ENCODE measurements at regions not wholly inside any gene's neighbourhood (a gene's known extent, or its start where the extent isn't known, plus 50 kb on each side); places are given as distances from the start of the nearest gene placed in this dataset.
"Not testable (repeated sequence)": the region's sequence is repeated elsewhere in the genome, so short reads cannot be mapped to it uniquely, and the experiment has no call there.

DNA sequence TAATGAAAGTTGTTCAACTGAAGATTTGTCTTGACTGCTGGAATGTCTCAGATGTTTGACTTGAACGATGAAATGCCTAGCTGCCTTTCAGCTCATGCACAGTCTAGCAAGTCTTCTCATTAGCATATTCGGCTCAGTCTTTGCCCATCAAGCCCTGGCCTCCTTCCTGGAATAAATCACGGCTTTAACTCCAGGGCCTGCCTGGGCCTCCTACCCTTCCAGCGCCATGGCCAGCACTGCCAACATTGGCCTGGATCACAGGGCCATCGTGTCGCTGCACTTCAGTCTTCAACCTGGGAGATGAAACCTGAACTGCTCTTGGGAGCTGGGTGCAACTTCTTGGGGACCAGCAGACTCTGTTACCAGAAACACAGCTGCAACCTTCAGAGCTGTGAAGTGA, 126.7 kb upstream of the TMEM260 start:
- Mint-ChIP-seq H3K27me3 (peaks cover 3% of the 10 kb centered on the region), H3K4me1 (ENCODE audit: low read depth) (no peaks in the 10 kb centered on the region), H3K9me3 (peaks cover 42% of the 10 kb centered on the region), H3K36me3 (ENCODE audit: low read depth) (no peaks in the 10 kb centered on the region), H3K4me3 (no peak overlapping the region), H3K27ac (no peak overlapping the region)
- intact Hi-C loops (cut with micrococcal nuclease) = no loop called here

DNA sequence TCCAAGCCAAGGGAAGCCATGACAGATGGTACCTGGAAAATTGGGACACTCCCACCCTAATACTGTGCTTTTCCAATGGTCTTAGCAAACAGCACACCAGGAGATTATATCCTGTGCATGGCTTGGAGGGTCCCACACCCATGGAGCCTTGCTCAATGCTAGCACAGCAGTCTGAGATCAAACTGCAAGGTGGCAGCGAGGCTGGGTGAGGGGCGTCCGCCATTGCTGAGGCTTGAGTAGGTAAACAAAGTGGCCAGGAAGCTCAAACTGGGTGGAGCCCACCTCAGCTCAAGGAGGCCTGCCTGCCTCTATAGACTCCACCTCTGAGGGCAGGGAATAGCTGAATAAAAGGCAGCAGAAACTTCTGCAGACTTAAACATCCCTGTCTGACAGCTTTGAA, 124.9 kb upstream of the TMEM260 start:
- H3K27me3 Mint-ChIP-seq; H3K36me3 Mint-ChIP-seq (ENCODE audit: low read depth); intact Hi-C loops (cut with micrococcal nuclease); H3K4me3 Mint-ChIP-seq; H3K27ac Mint-ChIP-seq; H3K4me1 Mint-ChIP-seq (ENCODE audit: low read depth): not testable (repeated sequence)
- peaks cover 26% of the 10 kb centered on the region for H3K9me3 Mint-ChIP-seq

DNA sequence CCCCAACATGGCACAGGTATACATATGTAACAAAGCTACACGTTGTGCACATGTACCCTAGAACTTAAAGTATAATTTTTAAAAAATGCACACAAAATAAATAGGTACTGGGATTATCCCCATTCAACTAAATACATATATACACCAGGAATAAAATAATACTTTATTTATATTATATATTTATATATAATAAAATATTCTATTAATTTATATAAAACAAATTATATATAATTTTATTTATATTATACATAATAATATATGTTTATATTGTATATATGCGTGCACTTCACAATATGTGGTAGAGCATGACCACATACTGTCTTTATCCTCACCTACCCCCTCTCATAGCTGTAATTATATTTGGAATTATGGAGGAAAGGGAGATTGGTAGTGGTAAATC, 119.1 kb upstream of the TMEM260 start:
- Mint-ChIP-seq H3K4me1 (ENCODE audit: low read depth) (no peaks in the 10 kb centered on the region), H3K9me3 (peaks cover 23% of the 10 kb centered on the region), H3K27ac (no peak overlapping the region), H3K27me3 (peaks cover 8% of the 10 kb centered on the region), H3K4me3 (no peak overlapping the region), H3K36me3 (ENCODE audit: low read depth) (no peaks in the 10 kb centered on the region)
- intact Hi-C loops (cut with micrococcal nuclease) = no loop called here

DNA sequence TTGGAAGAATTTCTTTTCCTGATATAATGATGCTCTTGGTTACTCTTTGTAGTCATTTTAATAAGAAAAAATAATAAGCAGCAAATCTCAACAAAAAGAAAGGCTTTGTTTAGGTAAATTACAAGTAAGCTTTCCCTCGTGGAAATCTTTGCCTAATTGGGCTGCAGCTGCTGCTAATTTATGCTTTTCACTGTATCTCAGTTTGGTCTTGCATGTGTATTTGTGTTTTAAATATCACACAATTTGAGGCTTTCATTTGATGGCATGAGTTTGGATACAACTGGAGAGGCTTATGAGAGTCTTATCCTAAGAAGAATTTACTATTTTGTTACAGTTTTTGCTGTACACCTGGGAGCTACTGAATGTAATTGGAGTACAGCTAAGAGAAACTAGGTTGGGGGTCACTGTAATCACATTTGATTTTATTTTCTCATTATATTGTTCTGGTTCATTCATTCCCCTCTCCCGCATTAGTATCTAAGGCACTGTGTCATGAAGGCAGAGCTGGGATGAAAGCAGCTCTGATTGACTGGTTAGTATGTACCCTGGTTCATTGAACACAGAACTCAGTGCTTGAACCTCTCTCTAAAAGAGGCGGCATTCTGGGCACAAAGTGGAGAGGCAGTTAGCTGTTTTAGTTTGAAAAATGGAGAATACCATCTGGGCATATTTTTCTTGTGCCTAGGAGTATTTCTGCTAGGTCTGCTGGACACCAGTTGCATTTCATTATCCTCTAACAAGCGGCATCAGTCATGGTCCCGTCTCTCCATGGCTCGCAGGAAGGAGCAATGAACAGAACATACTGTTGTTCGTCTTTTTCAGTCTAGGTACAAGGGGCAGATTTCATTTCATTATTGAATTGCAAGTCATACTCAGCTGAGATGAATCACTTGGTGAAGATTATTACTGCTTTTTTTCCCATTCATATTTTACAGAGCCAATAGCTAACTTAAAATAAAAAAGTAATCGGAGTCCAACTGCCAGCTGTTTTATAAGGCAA, 118.0 kb upstream of the TMEM260 start:
- no peaks in the 10 kb centered on the region for H3K36me3 Mint-ChIP-seq (ENCODE audit: low read depth)
- H3K4me3 Mint-ChIP-seq = no peak overlapping the region
- peaks cover 12% of the 10 kb centered on the region for H3K9me3 Mint-ChIP-seq
- H3K27me3 Mint-ChIP-seq = peaks cover 10% of the 10 kb centered on the region
- intact Hi-C loops (cut with micrococcal nuclease) = no loop called here
- no peaks in the 10 kb centered on the region for H3K4me1 Mint-ChIP-seq (ENCODE audit: low read depth)
- H3K27ac Mint-ChIP-seq = no peak overlapping the region

DNA sequence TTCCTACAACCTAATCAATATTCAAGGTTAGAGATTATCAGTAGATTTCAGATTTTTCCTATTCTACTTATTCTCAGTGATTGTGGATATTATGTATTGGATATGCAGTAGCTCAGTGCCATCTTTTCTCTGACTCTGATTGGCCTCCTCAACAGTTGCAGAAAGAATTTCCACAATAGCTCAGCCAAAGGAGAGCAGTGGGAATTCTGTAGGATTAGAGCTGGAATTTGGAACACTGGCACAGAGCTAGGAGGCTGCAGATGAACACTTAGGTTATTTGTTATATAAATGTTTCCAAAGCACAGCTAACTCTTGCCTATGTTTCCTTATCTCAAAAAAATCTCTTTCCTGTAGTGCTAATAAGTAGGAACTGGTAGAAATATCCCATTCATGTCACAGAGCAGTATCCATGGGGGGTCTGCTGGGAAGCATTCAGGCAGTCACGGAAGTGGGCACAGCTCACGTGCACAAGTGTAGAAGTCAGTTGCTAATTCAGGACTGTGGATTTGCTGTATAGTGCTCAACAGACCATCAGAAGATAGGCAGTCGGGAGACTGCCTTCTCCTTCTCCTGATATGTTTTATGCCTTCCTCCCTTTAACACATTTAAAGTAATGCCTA, 116.2 kb upstream of the TMEM260 start:
- Mint-ChIP-seq H3K36me3 (ENCODE audit: low read depth) (no peaks in the 10 kb centered on the region), H3K4me1 (ENCODE audit: low read depth) (no peaks in the 10 kb centered on the region), H3K27ac (no peak overlapping the region), H3K27me3 (peaks cover 13% of the 10 kb centered on the region), H3K9me3 (no peaks in the 10 kb centered on the region), H3K4me3 (no peak overlapping the region)
- intact Hi-C loops (cut with micrococcal nuclease) = no loop called here

DNA sequence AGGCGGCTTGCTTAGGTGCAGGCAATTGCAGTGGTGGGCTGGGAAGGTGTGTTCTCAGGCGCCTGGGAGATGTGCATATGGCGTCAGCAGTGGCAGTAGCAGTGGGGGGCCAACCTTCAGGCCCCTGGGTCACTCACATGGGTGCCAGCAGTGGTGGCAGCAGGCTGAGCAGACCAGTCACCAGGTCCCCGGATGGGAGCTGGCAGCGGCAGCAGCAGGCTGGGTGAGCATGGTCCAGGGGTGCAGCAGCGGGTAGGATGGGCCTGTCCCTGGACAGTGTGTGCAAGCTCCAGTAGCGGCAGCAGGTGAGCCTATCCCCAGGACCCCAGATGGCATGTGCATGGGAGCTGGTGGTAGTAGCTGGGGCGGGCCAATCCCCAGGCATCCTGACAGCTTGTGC, 108.5 kb upstream of the TMEM260 start:
- no peak overlapping the region for H3K27ac Mint-ChIP-seq
- no peaks in the 10 kb centered on the region for H3K9me3 Mint-ChIP-seq
- H3K4me1 Mint-ChIP-seq (ENCODE audit: low read depth) = no peaks in the 10 kb centered on the region
- no peak overlapping the region for H3K4me3 Mint-ChIP-seq
- H3K36me3 Mint-ChIP-seq (ENCODE audit: low read depth) = no peaks in the 10 kb centered on the region
- intact Hi-C loops (cut with micrococcal nuclease) = loop anchor here (5.0 kb wide), 1 partner anchor 764 kb away; no protein-coding TSS in a partner anchor
- H3K27me3 Mint-ChIP-seq = peaks cover 9% of the 10 kb centered on the region

DNA sequence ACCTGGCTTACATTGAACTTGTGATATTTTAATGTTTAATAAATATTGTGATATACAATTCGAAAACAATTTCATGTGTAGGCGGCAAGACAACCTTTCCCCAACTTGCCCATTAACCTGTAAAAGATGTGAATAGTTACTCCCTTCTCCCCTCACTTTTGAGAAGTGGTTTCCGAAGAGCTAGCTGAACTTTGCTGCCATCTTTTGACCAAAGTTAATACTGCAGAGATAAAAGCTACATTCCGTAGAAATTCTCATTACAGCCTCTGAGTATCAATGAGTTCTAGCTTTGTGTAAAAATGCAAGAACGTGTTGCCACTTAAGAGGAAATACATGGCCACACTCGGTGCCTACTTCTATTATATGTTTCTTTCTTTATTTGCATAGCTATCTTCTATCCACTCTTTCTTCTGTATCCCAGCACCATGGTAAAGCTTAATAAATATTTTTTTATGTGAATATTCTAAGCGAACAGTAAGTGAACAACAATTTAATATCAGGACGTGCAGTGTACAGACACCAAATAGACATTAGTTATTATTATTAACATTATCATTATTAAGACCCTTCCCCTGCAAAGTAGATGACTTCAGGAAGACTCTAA, 105.1 kb upstream of the TMEM260 start:
- Mint-ChIP-seq H3K9me3 (no peaks in the 10 kb centered on the region), H3K36me3 (ENCODE audit: low read depth) (no peaks in the 10 kb centered on the region), H3K4me1 (ENCODE audit: low read depth) (no peaks in the 10 kb centered on the region), H3K4me3 (no peak overlapping the region), H3K27me3 (peaks cover 3% of the 10 kb centered on the region), H3K27ac (no peak overlapping the region)
- intact Hi-C loops (cut with micrococcal nuclease) = loop anchor here (5.0 kb wide), 1 partner anchor 767 kb away; no protein-coding TSS in a partner anchor

DNA sequence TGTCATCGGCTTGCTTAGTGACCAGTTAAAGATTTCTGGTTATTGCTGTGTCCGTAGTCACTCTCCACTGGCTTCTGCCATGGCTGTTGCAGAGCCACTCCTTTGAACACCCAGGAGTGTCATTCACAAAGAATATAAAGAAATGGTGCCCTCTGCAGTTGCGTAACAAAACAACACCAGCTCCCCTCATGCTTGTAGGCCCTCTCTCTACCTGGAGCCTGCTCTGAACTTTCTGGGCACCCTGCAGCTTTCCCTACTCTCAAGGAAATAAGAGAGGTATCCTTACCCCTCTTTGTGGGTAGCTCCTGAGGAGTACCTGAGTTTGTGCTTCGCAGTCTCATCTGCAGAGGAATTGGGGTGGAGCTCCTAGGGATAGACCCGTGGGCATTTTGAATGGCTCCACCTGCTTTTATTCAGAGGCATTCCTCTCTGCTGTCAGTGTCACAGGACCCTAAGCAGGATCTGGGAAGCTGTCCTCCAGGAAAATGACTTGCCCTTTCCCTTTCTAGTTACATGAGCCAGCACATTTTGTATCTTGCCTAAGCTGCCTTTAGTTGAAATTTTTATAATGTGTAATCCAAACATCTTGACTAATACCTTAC, 97.2 kb upstream of the TMEM260 start:
- H3K27me3 Mint-ChIP-seq = no peaks in the 10 kb centered on the region
- intact Hi-C loops (cut with micrococcal nuclease) = no loop called here
- no peak overlapping the region for H3K27ac Mint-ChIP-seq
- H3K4me3 Mint-ChIP-seq = no peak overlapping the region
- no peaks in the 10 kb centered on the region for H3K36me3 Mint-ChIP-seq (ENCODE audit: low read depth)
- H3K9me3 Mint-ChIP-seq = no peaks in the 10 kb centered on the region
- H3K4me1 Mint-ChIP-seq (ENCODE audit: low read depth) = no peaks in the 10 kb centered on the region

DNA sequence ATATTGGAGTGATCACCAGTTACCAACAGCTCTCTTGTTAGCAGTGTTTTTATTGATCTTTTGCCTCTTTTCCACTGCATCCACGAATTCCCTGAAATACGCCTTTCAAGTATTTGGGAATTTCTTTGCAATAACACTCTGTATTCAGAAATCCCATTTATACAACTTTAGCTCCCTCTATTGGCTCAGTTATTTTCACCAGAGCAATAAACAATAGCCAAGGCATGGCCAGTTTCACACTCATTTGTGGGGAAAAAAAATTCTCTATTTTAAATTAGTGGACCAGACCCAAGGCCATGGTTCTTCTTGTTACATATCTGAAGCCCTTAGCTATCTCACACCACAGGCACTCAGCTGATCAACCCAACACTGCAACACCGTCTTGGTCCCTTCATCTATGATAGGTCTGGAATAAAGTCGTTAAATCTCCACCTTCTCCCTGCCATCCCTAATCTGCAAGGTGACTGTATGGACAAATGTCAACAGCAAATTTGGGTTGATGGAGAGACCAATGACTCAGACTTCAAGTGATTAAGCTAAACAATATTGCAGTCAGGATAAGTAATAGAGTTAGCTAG, 92.4 kb upstream of the TMEM260 start:
- H3K9me3 Mint-ChIP-seq = no peaks in the 10 kb centered on the region
- H3K27me3 Mint-ChIP-seq = no peaks in the 10 kb centered on the region
- peaks cover 5% of the 10 kb centered on the region for H3K4me1 Mint-ChIP-seq (ENCODE audit: low read depth)
- intact Hi-C loops (cut with micrococcal nuclease) = no loop called here
- H3K27ac Mint-ChIP-seq = no peak overlapping the region
- H3K36me3 Mint-ChIP-seq (ENCODE audit: low read depth) = no peaks in the 10 kb centered on the region
- no peak overlapping the region for H3K4me3 Mint-ChIP-seq

DNA sequence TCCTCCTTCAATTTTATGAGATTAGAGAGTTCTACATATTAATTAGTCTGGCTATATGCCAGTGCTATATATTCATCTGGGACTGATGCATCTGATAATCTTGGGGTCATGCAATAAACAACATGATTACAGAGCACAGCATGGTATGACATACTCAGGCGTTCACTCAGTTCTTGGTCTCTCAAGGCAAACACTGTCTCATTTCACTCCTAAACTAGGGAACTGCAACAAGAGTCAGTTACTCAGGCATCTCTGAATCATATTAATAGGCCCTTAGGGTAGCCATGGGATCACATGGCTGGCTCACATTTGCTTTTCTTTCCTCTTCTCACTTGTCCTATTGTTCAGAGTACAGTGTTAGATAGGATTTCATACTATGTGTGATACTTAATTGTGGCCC, 91.8 kb upstream of the TMEM260 start:
- Mint-ChIP-seq H3K9me3 (no peaks in the 10 kb centered on the region), H3K4me1 (ENCODE audit: low read depth) (peaks cover 5% of the 10 kb centered on the region), H3K36me3 (ENCODE audit: low read depth) (no peaks in the 10 kb centered on the region), H3K27me3 (no peaks in the 10 kb centered on the region), H3K4me3 (no peak overlapping the region), H3K27ac (no peak overlapping the region)
- intact Hi-C loops (cut with micrococcal nuclease) = no loop called here

DNA sequence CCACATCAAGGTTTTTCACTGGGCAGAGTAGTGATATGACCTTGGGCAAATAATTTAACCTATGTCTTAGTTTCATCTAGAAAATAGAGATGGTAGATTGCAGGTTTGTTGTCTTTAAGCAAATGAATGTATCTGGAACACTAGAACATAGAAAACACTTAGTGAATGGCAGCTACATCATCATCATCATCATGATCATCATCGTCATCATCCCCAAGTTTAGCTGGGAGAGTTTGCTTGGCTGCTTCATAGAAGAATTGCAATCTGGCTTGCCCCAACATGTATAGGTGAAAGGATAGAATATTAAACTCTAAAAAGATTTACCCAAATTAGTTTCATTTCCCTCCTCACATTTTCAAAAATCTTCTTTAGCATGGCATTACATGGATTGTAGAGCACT, 91.3 kb upstream of the TMEM260 start:
- no peaks in the 10 kb centered on the region for H3K9me3 Mint-ChIP-seq
- intact Hi-C loops (cut with micrococcal nuclease) = no loop called here
- no peak overlapping the region for H3K4me3 Mint-ChIP-seq
- H3K36me3 Mint-ChIP-seq (ENCODE audit: low read depth) = no peaks in the 10 kb centered on the region
- H3K27ac Mint-ChIP-seq = no peak overlapping the region
- peaks cover 5% of the 10 kb centered on the region for H3K4me1 Mint-ChIP-seq (ENCODE audit: low read depth)
- H3K27me3 Mint-ChIP-seq = peaks cover 1% of the 10 kb centered on the region

DNA sequence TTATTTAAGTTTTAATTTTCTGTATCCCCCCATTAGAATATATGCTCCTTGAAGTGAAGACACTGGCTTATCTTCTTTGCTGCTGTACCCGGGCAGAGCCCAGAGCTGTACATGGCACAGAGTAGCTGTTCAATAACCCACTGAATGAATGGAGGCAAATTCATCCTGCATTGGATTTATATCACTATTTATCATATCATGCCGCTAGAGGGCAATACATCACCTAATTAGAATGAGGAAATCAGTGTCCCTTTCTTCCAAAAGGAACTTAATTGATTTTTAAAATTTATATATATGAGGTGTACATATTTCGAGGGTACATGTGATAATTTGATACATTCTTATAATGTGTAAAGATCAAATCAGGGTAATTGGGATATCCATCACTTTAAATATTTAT, 89.2 kb upstream of the TMEM260 start:
- Mint-ChIP-seq H3K9me3 (no peaks in the 10 kb centered on the region), H3K27ac (no peak overlapping the region), H3K36me3 (ENCODE audit: low read depth) (no peaks in the 10 kb centered on the region), H3K4me1 (ENCODE audit: low read depth) (peaks cover 5% of the 10 kb centered on the region), H3K4me3 (no peak overlapping the region), H3K27me3 (peaks cover 2% of the 10 kb centered on the region)
- intact Hi-C loops (cut with micrococcal nuclease) = loop anchor here (1.0 kb wide), 1 partner anchor 827 kb away; no protein-coding TSS in a partner anchor

DNA sequence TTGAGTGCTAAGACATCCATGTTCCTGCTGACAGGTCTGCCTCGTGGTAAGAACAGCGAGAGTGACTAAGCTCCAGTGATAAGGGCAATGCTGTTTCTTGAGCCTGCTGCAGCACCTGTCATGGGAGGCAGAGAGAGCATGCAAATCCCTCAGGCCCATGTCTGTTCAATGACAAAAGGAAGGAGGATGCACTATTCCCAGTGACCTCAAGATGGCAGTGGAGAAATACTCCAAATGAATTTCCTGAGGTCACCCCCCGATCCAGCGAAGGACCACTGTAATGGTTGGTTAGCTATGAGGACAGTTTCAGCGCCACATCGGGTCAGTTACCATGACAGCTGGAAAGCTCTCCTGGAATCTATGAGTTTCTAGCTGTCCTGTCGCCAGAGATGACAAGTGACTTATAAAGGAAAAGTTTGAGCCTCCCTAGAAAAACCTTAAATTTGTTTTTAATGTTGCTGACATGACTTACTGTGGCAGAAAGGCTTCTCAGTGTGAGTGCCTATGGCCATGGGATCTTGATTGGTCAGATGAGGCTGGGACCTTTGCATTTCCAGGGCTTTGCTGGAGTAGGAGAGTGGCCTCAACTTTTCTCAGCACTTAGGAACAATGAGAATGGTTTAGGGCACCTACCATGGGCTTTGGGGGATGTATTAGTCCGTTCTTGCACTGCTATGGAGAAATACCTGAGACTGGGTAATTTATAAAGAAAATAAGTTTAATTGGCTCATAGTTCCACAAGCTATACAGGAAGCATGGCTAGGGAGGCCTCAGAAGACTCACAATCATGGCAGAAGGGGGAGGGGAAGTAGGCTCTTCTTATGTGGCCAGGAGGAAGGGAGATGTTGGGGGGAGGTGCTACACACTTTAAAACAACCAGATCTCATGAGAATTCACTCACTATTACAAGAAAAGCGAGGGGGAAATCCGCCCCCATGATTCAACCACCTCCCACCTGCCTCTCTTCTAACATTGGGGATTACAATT, 88.0 kb upstream of the TMEM260 start:
- Mint-ChIP-seq H3K27ac (no peak overlapping the region), H3K36me3 (ENCODE audit: low read depth) (no peaks in the 10 kb centered on the region), H3K9me3 (no peaks in the 10 kb centered on the region), H3K4me3 (no peak overlapping the region), H3K27me3 (peaks cover 2% of the 10 kb centered on the region), H3K4me1 (ENCODE audit: low read depth) (peaks cover 5% of the 10 kb centered on the region)
- intact Hi-C loops (cut with micrococcal nuclease) = no loop called here

All from dendritic cell treated with granulocyte-macrophage colony-stimulating factor and Interleukin-4, amounts not matched to agents 40 ng/mL and 50 ng/mL, for 4 days (primary cell).